ENCODE measurements at regions not wholly inside any gene's neighbourhood (a gene's known extent, or its start where the extent isn't known, plus 50 kb on each side); places are given as distances from the start of the nearest gene placed in this dataset.

DNA sequence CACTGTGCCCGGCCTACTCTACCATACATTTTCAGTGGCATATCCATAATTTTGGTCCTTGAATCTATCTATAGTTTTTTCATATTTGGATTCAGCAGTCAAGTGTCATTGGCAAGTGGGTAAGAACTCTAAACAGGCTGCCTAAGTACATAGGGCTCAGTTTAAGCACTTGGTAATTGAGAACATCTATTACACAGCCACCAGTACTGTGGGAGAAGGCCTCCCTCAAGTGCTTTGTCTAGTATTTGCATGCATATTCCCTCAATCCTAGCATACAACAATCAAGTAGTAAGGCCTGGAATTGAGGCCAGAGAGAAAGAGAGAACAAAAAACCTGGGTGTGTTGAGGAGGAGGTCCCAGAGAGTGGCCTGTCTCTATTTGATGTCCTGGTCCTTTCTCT is 325.2 kb downstream of the USP25 start:
- no peaks in the 10 kb centered on the region for H3K4me1 ChIP-seq (ENCODE audit: insufficient read depth, low read length)
- no peak overlapping the region for H3K27ac ChIP-seq (ENCODE audit: low read length)
- H3K9ac ChIP-seq (ENCODE audit: low read depth, low read length): no peak overlapping the region
- H3K36me3 ChIP-seq (ENCODE audit: insufficient read depth, low read depth, low read length): no peaks in the 10 kb centered on the region
- no peak overlapping the region for H3K4me3 ChIP-seq (ENCODE audit: low read length)
- H3K27me3 ChIP-seq (ENCODE audit: insufficient read depth, low read length): no peaks in the 10 kb centered on the region
- no peaks in the 10 kb centered on the region for H3K9me3 ChIP-seq (ENCODE audit: insufficient read depth, low read depth, low read length)

DNA sequence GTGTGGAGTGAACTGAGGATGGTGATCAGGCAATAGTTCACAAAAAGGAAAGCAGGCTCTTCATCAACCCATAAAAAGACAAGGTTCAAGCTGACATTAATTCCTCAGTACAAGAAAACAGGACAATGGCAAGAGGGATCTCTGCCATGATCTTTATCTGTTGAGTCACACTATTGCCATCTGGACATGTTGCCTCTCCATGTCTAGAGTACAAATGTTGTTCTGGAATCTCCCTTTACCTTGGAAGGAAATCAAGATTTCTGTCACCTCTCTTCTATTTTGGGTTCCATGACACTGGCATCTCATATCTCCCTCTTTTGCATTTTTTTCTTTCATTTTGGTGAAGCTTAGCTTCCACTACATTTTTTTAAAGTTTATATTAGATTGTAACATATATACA is 329.1 kb downstream of the USP25 start:
- Histone ChIP-seq H3K4me3 (ENCODE audit: low read length) (no peak overlapping the region), H3K27ac (ENCODE audit: low read length) (no peak overlapping the region), H3K9ac (ENCODE audit: low read depth, low read length) (no peak overlapping the region), H3K9me3 (ENCODE audit: insufficient read depth, low read depth, low read length) (no peaks in the 10 kb centered on the region), H3K4me1 (ENCODE audit: insufficient read depth, low read length) (no peaks in the 10 kb centered on the region), H3K36me3 (ENCODE audit: insufficient read depth, low read depth, low read length) (no peaks in the 10 kb centered on the region), H3K27me3 (ENCODE audit: insufficient read depth, low read length) (no peaks in the 10 kb centered on the region)

DNA sequence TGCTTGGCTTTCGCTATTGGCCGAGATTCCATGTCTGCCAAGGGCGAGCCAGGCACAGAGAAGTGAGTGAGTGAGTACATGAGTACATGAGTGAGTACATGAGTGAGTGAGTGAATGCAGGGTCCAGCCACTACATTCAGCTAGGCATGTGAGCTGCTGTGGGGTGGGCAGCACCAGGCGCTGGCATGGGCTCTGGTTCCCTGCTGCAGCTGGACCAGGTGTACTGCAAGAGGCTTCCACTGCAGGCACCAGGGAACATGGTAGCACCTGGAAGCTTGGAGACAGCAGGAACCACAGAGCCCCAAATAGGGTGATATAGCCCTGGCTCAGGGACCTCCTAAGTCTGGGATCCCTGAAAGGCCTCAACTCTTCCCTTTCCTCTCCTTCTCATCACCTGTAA is 330.2 kb downstream of the USP25 start:
- H3K4me3 ChIP-seq (ENCODE audit: low read length): no peak overlapping the region
- no peaks in the 10 kb centered on the region for H3K9me3 ChIP-seq (ENCODE audit: insufficient read depth, low read depth, low read length)
- H3K4me1 ChIP-seq (ENCODE audit: insufficient read depth, low read length): no peaks in the 10 kb centered on the region
- H3K9ac ChIP-seq (ENCODE audit: low read depth, low read length): no peak overlapping the region
- H3K27ac ChIP-seq (ENCODE audit: low read length): no peak overlapping the region
- H3K27me3 ChIP-seq (ENCODE audit: insufficient read depth, low read length): no peaks in the 10 kb centered on the region
- H3K36me3 ChIP-seq (ENCODE audit: insufficient read depth, low read depth, low read length): no peaks in the 10 kb centered on the region

DNA sequence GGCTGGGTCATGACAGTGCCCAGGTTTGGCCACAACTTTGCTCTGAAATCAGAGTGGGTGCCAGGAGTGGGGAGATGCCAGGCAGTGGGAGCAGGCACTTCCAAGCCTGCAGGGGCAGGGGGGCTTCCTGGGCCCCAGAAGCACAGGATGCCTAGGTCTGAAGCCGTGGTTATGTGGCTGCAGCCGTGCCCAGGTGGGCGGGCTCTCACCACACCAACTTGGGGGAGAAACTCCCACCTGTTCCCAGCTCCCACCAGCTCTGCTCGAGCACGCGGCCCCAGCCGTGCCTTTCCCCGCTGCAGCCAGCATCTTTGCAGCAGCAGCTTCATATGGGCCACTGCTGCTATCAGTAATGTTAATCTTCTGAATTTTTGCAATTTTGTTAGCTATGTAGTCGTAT is 331.4 kb downstream of the USP25 start:
- no peaks in the 10 kb centered on the region for H3K9me3 ChIP-seq (ENCODE audit: insufficient read depth, low read depth, low read length)
- H3K4me1 ChIP-seq (ENCODE audit: insufficient read depth, low read length): no peaks in the 10 kb centered on the region
- H3K27ac ChIP-seq (ENCODE audit: low read length): no peak overlapping the region
- no peak overlapping the region for H3K9ac ChIP-seq (ENCODE audit: low read depth, low read length)
- H3K4me3 ChIP-seq (ENCODE audit: low read length): no peak overlapping the region
- H3K27me3 ChIP-seq (ENCODE audit: insufficient read depth, low read length): no peaks in the 10 kb centered on the region
- no peaks in the 10 kb centered on the region for H3K36me3 ChIP-seq (ENCODE audit: insufficient read depth, low read depth, low read length)

DNA sequence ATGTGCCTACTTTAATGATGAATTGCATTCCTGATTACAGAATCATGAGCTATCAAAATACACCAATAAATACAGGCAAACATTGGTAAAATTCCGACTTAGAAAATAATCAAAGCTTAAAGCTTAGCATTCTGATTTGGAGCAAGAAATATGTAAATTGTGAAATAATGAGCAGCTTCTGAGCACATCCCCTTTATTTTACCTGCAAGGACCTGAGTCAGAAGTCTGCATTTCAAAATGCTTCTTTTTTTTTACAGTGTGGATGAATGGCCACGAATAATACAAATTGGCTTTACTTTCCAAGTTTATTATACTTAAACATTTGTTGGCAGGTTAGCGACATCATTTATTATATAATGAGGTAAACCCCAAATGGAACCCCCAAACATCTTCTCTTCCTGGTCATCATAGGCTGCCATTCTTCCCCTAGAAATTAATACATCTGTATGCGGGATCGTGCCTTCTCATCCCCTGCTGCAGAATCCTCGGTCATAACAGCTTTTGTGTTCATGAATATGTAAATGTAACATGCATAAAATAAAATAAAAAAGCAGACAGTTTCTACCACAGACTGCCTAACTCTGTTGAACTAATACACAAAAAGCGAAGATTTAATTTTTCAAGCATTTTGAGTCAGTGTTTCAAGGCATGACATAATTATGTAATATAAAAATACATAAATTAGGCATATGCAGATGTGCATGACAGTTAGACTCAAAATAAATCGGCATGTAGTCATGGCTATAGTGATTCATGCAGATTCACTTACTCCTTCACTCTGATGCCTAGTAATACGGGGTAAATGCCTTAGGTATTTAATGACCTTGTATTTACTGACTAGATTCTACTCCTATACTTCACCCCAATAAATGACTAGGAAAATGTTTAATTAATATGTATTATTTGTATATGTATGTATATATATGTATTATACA is 339.7 kb downstream of the USP25 start:
- Histone ChIP-seq H3K9me3 (ENCODE audit: insufficient read depth, low read depth, low read length) (no peaks in the 10 kb centered on the region), H3K27me3 (ENCODE audit: insufficient read depth, low read length) (no peaks in the 10 kb centered on the region), H3K4me3 (ENCODE audit: low read length) (no peak overlapping the region), H3K27ac (ENCODE audit: low read length) (no peak overlapping the region), H3K4me1 (ENCODE audit: insufficient read depth, low read length) (peaks cover 4% of the 10 kb centered on the region), H3K36me3 (ENCODE audit: insufficient read depth, low read depth, low read length) (no peaks in the 10 kb centered on the region), H3K9ac (ENCODE audit: low read depth, low read length) (no peak overlapping the region)

DNA sequence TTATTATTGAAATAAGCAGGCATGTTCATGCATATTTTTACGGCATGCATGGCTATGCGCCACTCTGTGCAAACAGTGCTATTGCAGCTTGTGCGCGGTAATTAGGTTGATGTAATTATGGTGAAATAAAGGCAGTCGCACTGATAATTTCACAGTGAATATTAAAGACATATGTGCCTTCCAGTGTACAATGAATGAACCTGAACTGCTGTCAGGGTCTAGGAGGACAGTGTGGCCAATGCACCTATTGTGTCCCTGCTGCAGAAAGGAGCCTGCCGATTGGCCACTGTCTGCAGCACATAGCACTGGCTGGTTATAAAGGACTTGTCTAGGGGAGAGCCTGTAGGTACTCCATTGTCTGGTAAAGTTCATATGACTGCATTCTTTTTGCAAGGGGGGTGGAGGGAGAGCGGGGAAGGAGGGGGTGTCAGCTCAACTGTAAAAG is 340.4 kb downstream of the USP25 start:
- H3K9ac ChIP-seq (ENCODE audit: low read depth, low read length): no peak overlapping the region
- H3K4me1 ChIP-seq (ENCODE audit: insufficient read depth, low read length): peaks cover 4% of the 10 kb centered on the region
- no peak overlapping the region for H3K27ac ChIP-seq (ENCODE audit: low read length)
- no peak overlapping the region for H3K4me3 ChIP-seq (ENCODE audit: low read length)
- H3K9me3 ChIP-seq (ENCODE audit: insufficient read depth, low read depth, low read length): no peaks in the 10 kb centered on the region
- no peaks in the 10 kb centered on the region for H3K36me3 ChIP-seq (ENCODE audit: insufficient read depth, low read depth, low read length)
- no peaks in the 10 kb centered on the region for H3K27me3 ChIP-seq (ENCODE audit: insufficient read depth, low read length)

DNA sequence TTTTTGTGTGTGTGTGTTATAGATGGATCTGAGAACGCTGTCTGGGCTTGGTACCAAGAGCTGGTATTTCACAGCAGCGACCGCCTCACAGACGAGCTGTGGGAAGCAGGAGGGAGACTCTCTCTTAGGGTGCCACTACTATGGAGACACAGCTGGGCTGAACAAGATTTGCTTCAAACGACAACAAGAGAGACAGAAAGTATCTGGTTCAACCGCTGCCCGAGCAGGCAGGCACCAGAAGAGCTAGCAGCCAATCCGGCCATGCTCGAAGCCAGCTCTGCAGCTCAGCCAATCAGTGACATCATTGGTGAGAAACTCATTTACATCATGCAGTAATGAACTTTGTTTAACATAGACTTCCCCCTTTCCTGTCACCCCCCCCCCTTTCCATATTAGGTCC is 341.3 kb downstream of the USP25 start:
- Histone ChIP-seq H3K36me3 (ENCODE audit: insufficient read depth, low read depth, low read length) (no peaks in the 10 kb centered on the region), H3K27ac (ENCODE audit: low read length) (no peak overlapping the region), H3K4me3 (ENCODE audit: low read length) (no peak overlapping the region), H3K27me3 (ENCODE audit: insufficient read depth, low read length) (no peaks in the 10 kb centered on the region), H3K9me3 (ENCODE audit: insufficient read depth, low read depth, low read length) (no peaks in the 10 kb centered on the region), H3K4me1 (ENCODE audit: insufficient read depth, low read length) (peaks cover 4% of the 10 kb centered on the region), H3K9ac (ENCODE audit: low read depth, low read length) (no peak overlapping the region)

DNA sequence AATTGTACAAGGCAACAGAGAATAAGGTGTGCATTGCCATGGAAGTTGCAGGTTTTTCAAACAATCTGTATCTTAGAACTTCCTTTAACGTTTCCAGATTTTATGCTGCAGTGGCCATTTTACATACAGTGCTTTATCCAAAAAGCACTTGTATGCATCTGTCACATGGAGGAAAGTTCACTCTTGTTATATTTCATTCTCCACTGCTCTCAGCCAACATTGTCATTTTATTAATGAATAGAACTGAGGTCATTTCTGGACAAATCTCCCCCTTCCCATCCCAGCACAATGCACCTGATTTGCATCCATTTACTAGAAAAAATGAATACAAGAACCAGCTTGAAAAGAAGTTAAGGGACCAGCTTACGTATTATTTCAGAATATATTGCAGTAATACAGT is 342.0 kb downstream of the USP25 start:
- no peaks in the 10 kb centered on the region for H3K36me3 ChIP-seq (ENCODE audit: insufficient read depth, low read depth, low read length)
- H3K9me3 ChIP-seq (ENCODE audit: insufficient read depth, low read depth, low read length): no peaks in the 10 kb centered on the region
- H3K9ac ChIP-seq (ENCODE audit: low read depth, low read length): no peak overlapping the region
- no peak overlapping the region for H3K4me3 ChIP-seq (ENCODE audit: low read length)
- H3K27ac ChIP-seq (ENCODE audit: low read length): no peak overlapping the region
- H3K27me3 ChIP-seq (ENCODE audit: insufficient read depth, low read length): no peaks in the 10 kb centered on the region
- H3K4me1 ChIP-seq (ENCODE audit: insufficient read depth, low read length): peaks cover 4% of the 10 kb centered on the region

DNA sequence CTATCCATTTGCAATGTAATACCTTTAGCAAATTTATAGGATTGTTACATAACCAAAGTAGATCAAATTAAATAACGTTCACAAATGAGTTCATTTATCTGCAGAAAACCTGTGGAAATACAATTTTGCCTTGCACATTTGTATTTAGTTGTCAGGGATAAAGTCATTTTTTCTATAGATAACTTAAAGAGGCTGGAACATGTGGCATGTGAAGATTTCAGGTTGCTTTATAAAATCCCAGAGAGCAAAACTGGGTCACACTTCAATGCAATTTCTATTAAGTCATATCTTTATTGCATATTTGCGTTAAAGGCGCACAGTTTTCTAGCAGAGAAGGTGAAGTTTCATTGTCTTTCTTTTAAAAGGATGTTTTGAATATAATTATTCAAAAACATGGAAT is 342.4 kb downstream of the USP25 start:
- Histone ChIP-seq H3K27me3 (ENCODE audit: insufficient read depth, low read length) (no peaks in the 10 kb centered on the region), H3K4me1 (ENCODE audit: insufficient read depth, low read length) (peaks cover 4% of the 10 kb centered on the region), H3K36me3 (ENCODE audit: insufficient read depth, low read depth, low read length) (no peaks in the 10 kb centered on the region), H3K27ac (ENCODE audit: low read length) (no peak overlapping the region), H3K9me3 (ENCODE audit: insufficient read depth, low read depth, low read length) (no peaks in the 10 kb centered on the region), H3K9ac (ENCODE audit: low read depth, low read length) (no peak overlapping the region), H3K4me3 (ENCODE audit: low read length) (no peak overlapping the region)

DNA sequence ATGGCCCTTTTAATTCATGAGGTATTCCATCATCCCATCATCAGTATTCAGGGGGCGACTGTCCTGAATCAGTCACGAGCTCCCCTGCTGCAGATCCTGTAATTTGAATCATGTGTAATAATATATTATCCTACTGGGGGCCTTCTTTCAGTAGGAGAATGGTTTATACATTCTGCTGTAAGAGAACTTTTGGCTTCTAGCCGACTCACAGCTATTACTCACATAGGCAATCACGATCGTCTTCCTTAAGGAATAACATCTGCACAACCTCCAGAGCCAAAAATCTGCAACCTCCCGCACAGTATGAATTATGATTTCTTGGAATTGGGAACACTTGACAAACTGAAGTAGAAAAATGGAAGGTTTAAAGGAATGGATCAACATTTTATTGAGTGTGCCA is 343.0 kb downstream of the USP25 start:
- Histone ChIP-seq H3K36me3 (ENCODE audit: insufficient read depth, low read depth, low read length) (no peaks in the 10 kb centered on the region), H3K9me3 (ENCODE audit: insufficient read depth, low read depth, low read length) (no peaks in the 10 kb centered on the region), H3K9ac (ENCODE audit: low read depth, low read length) (no peak overlapping the region), H3K27me3 (ENCODE audit: insufficient read depth, low read length) (no peaks in the 10 kb centered on the region), H3K4me1 (ENCODE audit: insufficient read depth, low read length) (peaks cover 4% of the 10 kb centered on the region), H3K4me3 (ENCODE audit: low read length) (no peak overlapping the region), H3K27ac (ENCODE audit: low read length) (no peak overlapping the region)

DNA sequence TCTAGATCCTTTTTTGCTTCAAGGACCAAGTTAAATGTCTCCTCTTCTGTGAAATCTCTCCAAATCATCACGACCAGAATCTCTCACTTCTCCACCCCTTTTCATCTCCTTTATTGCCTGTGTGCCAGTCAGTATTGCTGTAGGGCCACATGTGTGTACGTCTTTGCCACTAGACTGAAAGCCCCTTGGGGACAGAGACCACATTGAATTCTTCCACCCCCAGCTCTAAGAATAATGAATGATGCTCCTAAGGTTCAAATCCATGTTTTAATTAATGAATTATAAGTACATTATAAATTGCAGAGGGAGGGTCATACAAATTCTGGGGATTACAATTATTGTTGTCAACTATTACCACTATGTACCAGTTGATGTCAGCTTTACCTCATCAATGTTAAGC is 343.8 kb downstream of the USP25 start:
- H3K27me3 ChIP-seq (ENCODE audit: insufficient read depth, low read length): no peaks in the 10 kb centered on the region
- H3K36me3 ChIP-seq (ENCODE audit: insufficient read depth, low read depth, low read length): no peaks in the 10 kb centered on the region
- no peak overlapping the region for H3K9ac ChIP-seq (ENCODE audit: low read depth, low read length)
- no peaks in the 10 kb centered on the region for H3K9me3 ChIP-seq (ENCODE audit: insufficient read depth, low read depth, low read length)
- no peak overlapping the region for H3K27ac ChIP-seq (ENCODE audit: low read length)
- no peak overlapping the region for H3K4me3 ChIP-seq (ENCODE audit: low read length)
- H3K4me1 ChIP-seq (ENCODE audit: insufficient read depth, low read length): peaks cover 4% of the 10 kb centered on the region

DNA sequence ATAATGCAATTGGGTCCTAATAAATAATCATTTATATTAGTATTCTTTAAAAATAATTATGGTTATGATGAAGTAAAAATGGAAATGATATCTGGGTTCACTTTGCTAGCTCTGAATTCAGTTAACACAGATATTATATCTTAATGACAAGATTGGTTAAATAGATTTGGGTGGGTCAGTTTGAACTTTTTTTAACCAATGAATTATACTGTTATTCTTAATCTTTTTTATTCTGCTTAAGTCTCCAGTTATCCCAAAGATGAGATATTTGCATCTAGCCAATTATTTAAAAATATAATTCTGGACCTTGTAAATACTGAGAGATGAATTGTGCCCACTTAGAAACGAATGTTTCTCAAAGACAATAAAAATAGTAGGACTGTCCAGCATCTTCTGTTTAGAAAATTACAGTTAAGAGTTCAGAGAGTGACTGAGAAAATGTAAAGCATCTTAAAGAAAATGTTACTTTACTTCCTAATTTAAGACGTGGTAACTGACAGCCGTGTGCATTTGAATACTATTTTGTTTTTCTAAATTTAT is 345.2 kb downstream of the USP25 start:
- H3K27ac ChIP-seq (ENCODE audit: low read length): no peak overlapping the region
- H3K27me3 ChIP-seq (ENCODE audit: insufficient read depth, low read length): no peaks in the 10 kb centered on the region
- peaks cover 4% of the 10 kb centered on the region for H3K4me1 ChIP-seq (ENCODE audit: insufficient read depth, low read length)
- no peaks in the 10 kb centered on the region for H3K36me3 ChIP-seq (ENCODE audit: insufficient read depth, low read depth, low read length)
- H3K9ac ChIP-seq (ENCODE audit: low read depth, low read length): no peak overlapping the region
- no peaks in the 10 kb centered on the region for H3K9me3 ChIP-seq (ENCODE audit: insufficient read depth, low read depth, low read length)
- no peak overlapping the region for H3K4me3 ChIP-seq (ENCODE audit: low read length)
